ENCODE measurements at regions not wholly inside any gene's neighbourhood (a gene's known extent, or its start where the extent isn't known, plus 50 kb on each side); places are given as distances from the start of the nearest gene placed in this dataset.

DNA sequence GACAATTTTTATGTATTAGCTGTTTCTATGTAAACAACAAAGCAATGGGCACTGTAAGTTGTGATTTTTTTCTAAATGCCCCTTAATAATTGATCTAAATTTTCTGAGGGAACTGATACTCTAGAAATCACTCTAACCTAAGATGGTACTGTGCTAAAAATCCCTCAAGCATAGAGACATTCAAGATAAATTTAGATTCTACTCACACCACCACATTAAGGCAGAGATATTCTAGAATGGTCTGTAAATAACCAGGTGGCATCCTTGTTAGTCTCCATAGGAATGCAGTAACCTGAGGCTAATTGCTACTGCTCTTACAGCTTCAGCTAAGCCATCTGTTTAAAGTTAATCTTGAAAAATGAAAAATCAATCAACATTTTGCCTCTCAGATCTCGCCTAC is 87.3 kb downstream of the SLC41A2 start:
- DNase-seq, result no peak
- Histone ChIP-seq H3K36me3 (replicated peaks in 1 of 2; ENCODE audit: control insufficient read depth in 1 of 2, insufficient read depth in 2 of 2, low read length in 2 of 2) (no peaks in the 10 kb centered on the region), H3K9me3 (replicated peaks in 1 of 2; ENCODE audit: control insufficient read depth in 1 of 2, insufficient read depth in 1 of 2, low read length in 2 of 2) (no peaks in the 10 kb centered on the region), H2AFZ (ENCODE audit: insufficient read depth, low read depth, low read length, poor library complexity, severe bottlenecking) (no peak overlapping the region), H3K27me3 (ENCODE audit: control insufficient read depth in 2 of 2, insufficient read depth in 2 of 2, low read length in 2 of 2) (no peaks in the 10 kb centered on the region), H3K4me1 (ENCODE audit: control insufficient read depth in 1 of 2, insufficient read depth in 2 of 2, low read length in 2 of 2) (peaks cover 3 to 11% of the 10 kb centered on the region in 2 donors), H3K9ac (ENCODE audit: insufficient read depth, low read length, poor library complexity, severe bottlenecking) (no peak overlapping the region), H3K79me2 (ENCODE audit: insufficient read depth, low read length) (no peaks in the 10 kb centered on the region), H3K4me2 (replicated peaks; ENCODE audit: extremely low read depth, low read length, poor library complexity, severe bottlenecking) (no peak overlapping the region), H4K20me1 (ENCODE audit: insufficient read depth, low read length) (no peaks in the 10 kb centered on the region), H3K4me3 (replicated peaks in 1 of 3; ENCODE audit: low read depth in 2 of 3, low read length in 3 of 3) (no peak overlapping the region), H3K27ac (ENCODE audit: low read depth in 1 of 2, low read length in 2 of 2) (no peak overlapping the region)
- peaks cover 0 to 3% (median 0%) of the 10 kb centered on the region in 3 donors for H3K27me3 Mint-ChIP-seq (ENCODE audit: low read depth in 3 of 3)
- no peak overlapping the region for H3K27ac Mint-ChIP-seq
- H3K36me3 Mint-ChIP-seq, result no peaks in the 10 kb centered on the region
- TF ChIP-seq, protein P1, sequence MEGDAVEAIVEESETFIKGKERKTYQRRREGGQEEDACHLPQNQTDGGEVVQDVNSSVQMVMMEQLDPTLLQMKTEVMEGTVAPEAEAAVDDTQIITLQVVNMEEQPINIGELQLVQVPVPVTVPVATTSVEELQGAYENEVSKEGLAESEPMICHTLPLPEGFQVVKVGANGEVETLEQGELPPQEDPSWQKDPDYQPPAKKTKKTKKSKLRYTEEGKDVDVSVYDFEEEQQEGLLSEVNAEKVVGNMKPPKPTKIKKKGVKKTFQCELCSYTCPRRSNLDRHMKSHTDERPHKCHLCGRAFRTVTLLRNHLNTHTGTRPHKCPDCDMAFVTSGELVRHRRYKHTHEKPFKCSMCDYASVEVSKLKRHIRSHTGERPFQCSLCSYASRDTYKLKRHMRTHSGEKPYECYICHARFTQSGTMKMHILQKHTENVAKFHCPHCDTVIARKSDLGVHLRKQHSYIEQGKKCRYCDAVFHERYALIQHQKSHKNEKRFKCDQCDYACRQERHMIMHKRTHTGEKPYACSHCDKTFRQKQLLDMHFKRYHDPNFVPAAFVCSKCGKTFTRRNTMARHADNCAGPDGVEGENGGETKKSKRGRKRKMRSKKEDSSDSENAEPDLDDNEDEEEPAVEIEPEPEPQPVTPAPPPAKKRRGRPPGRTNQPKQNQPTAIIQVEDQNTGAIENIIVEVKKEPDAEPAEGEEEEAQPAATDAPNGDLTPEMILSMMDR (IDR thresholded peaks at IDR 0.05), result no peak
- peaks cover 0 to 3% (median 0%) of the 10 kb centered on the region in 7 donors for H3K9me3 Mint-ChIP-seq
- no CpG with 5 or more reads among the region's 1 CpG for WGBS (ENCODE audit: insufficient coverage)
- intact Hi-C loops (cut with micrococcal nuclease), result no loop called here
- peaks cover 17% of the 10 kb centered on the region for H3K4me1 Mint-ChIP-seq
- H3K4me3 Mint-ChIP-seq, result no peak overlapping the region

DNA sequence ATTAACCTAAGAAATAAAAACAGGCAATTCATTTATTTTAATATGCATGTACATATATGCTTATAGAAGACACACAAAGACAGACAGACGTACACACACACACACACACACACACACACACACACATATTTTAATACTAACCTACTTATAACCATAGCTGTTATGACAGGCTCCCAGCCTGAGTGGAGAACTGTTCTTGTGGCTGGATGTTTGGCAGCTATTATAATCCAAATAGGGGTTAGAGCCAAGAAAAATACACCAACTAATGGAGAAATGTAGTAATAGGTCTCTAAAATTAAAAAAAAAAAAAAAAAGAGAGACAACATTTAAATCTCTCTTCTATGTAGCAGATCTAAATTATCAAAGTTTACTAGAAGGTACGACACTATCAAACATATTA is 91.8 kb downstream of the SLC41A2 start:
- H3K27ac ChIP-seq (ENCODE audit: low read depth in 1 of 2, low read length in 2 of 2), result no peak overlapping the region
- intact Hi-C loops (cut with micrococcal nuclease), result no loop called here
- Mint-ChIP-seq H3K36me3 (no peaks in the 10 kb centered on the region), H3K27ac (no peak overlapping the region), H3K9me3 (no peaks in the 10 kb centered on the region), H3K4me1 (peaks cover 23% of the 10 kb centered on the region), H3K27me3 (ENCODE audit: low read depth in 3 of 3) (peaks cover 0 to 2% (median 0%) of the 10 kb centered on the region in 3 donors), H3K4me3 (no peak overlapping the region)
- no peaks in the 10 kb centered on the region for H3K9me3 ChIP-seq (replicated peaks in 1 of 2; ENCODE audit: control insufficient read depth in 1 of 2, insufficient read depth in 1 of 2, low read length in 2 of 2)
- H3K27me3 ChIP-seq (ENCODE audit: control insufficient read depth in 2 of 2, insufficient read depth in 2 of 2, low read length in 2 of 2), result no peaks in the 10 kb centered on the region
- no peak for DNase-seq
- H4K20me1 ChIP-seq (ENCODE audit: insufficient read depth, low read length), result no peaks in the 10 kb centered on the region
- WGBS (ENCODE audit: insufficient coverage), result no CpG with 5 or more reads among the region's 2 CpGs
- H2AFZ ChIP-seq (ENCODE audit: insufficient read depth, low read depth, low read length, poor library complexity, severe bottlenecking), result no peak overlapping the region
- TF ChIP-seq, protein P1 (IDR thresholded peaks at IDR 0.05), result no peak
- no peaks in the 10 kb centered on the region for H3K36me3 ChIP-seq (replicated peaks in 1 of 2; ENCODE audit: control insufficient read depth in 1 of 2, insufficient read depth in 2 of 2, low read length in 2 of 2)
- H3K4me2 ChIP-seq (replicated peaks; ENCODE audit: extremely low read depth, low read length, poor library complexity, severe bottlenecking), result no peak overlapping the region
- H3K9ac ChIP-seq (ENCODE audit: insufficient read depth, low read length, poor library complexity, severe bottlenecking), result no peak overlapping the region
- peaks cover 14 to 19% of the 10 kb centered on the region in 2 donors for H3K4me1 ChIP-seq (ENCODE audit: control insufficient read depth in 1 of 2, insufficient read depth in 2 of 2, low read length in 2 of 2)
- H3K4me3 ChIP-seq (replicated peaks in 1 of 3; ENCODE audit: low read depth in 2 of 3, low read length in 3 of 3), result no peak overlapping the region
- H3K79me2 ChIP-seq (ENCODE audit: insufficient read depth, low read length), result no peaks in the 10 kb centered on the region
